GM12874 (cell line): ENCODE measurements at regions not wholly inside any gene's neighbourhood (a gene's known extent, or its start where the extent isn't known, plus 50 kb on each side); places are given as distances from the start of the nearest gene placed in this dataset.

Experiments used
- CTCF ChIP-seq: IDR thresholded peaks from 2 replicates; pipeline ENCODE4 v1.5.1; 2011; ENCODE audit warnings: low read depth, mild to moderate bottlenecking, control low read depth, low read length, moderate library complexity; ENCODE audit not compliant: insufficient read depth

- TF ChIP-seq CTCF: no peak
Measured at GRCh38 chr1:238153253-238153652, 262.5 kb upstream of the ZP4 start.

GRCh38 chr1:238152119-238152518, 261.4 kb upstream of the ZP4 start:
- no peak for TF ChIP-seq CTCF

GRCh38 chr1:238143038-238143437, 252.3 kb upstream of the ZP4 start:
- TF ChIP-seq CTCF: no peak

- no peak for TF ChIP-seq CTCF
Measured at GRCh38 chr1:238141353-238141752, 250.6 kb upstream of the ZP4 start.

GRCh38 chr1:238139713-238140112, 249.0 kb upstream of the ZP4 start:
- no peak for TF ChIP-seq CTCF

GRCh38 chr1:238138059-238138626, 247.4 kb upstream of the ZP4 start:
- no peak for TF ChIP-seq CTCF

GRCh38 chr1:238135708-238136664, 245.3 kb upstream of the ZP4 start:
- no peak for TF ChIP-seq CTCF
